IMR-90 (cell line): ENCODE measurements at regions not wholly inside any gene's neighbourhood (a gene's known extent, or its start where the extent isn't known, plus 50 kb on each side); places are given as distances from the start of the nearest gene placed in this dataset.

Experiments
- ATAC-seq: fragments of 200-7000 bp; cut with Tn5 transposase; 2 replicates; pipeline ENCODE4 v1.9.1; 2020; ENCODE audit warnings: low read depth, mild to moderate bottlenecking, moderate library complexity
- BruUV-seq: library from RNA; stranded (reverse); fragments of 400-500 nt; replicated peaks from 2 replicates; lab custom pipeline; 2021; lab: Mats Ljungman, UMichigan
- CTCF ChIA-PET: fragments of 300-600 bp; formaldehyde crosslinking; extraction: SDS; loops from one replicate; lab custom pipeline; 2021; ENCODE audit warnings: antibody characterized with exemption; lab: Yijun Ruan, JAX
- POLR2A ChIA-PET: fragments of 300-600 bp; sonication (Branson Sonifier 250); formaldehyde crosslinking; loops from one replicate; lab custom pipeline; 2022; ENCODE audit warnings: antibody characterized with exemption; ENCODE audit not compliant: unreplicated experiment; lab: Charles Lee
- DNase-seq: peaks from one replicate; pipeline ENCODE4 v3.0.0; 2013
- H2AFZ ChIP-seq: replicated peaks from 2 replicates; pipeline ENCODE3; 2013; ENCODE audit warnings: low read length, mild to moderate bottlenecking; ENCODE audit not compliant: poor library complexity
- H2AK5ac ChIP-seq: 2 replicates; pipeline ENCODE4 v1.6.1; 2013; ENCODE audit warnings: low read depth, low read length, inconsistent platforms
- H2AK9ac ChIP-seq: replicated peaks from 2 replicates; pipeline ENCODE3; 2013; ENCODE audit warnings: mild to moderate bottlenecking, low read depth, low read length, moderate library complexity; ENCODE audit not compliant: poor library complexity
- H2BK120ac ChIP-seq: 2 replicates; pipeline ENCODE4 v1.6.1; 2013; ENCODE audit warnings: low read depth, low read length, inconsistent platforms
- H2BK15ac ChIP-seq: 3 replicates; pipeline ENCODE4 v1.6.1; 2013; ENCODE audit warnings: low read depth, low read length, inconsistent platforms
- H2BK20ac ChIP-seq: 2 replicates; pipeline ENCODE4 v1.6.1; 2013; ENCODE audit warnings: low read depth, mild to moderate bottlenecking, inconsistent platforms, low read length, moderate library complexity
- H2BK5ac ChIP-seq: 2 replicates; pipeline ENCODE4 v1.6.1; 2013; ENCODE audit warnings: mild to moderate bottlenecking, low read depth, low read length, inconsistent platforms; ENCODE audit not compliant: poor library complexity, severe bottlenecking
- H3K14ac ChIP-seq: replicated peaks from 2 replicates; pipeline ENCODE4 v1.6.1; 2013; ENCODE audit warnings: low read depth, low read length, inconsistent platforms
- H3K18ac ChIP-seq: 2 replicates; pipeline ENCODE4 v1.6.1; 2013; ENCODE audit warnings: low read depth, low read length, control low read depth
- H3K23ac ChIP-seq: 2 replicates; pipeline ENCODE4 v1.6.1; 2013; ENCODE audit warnings: low read depth, low read length, inconsistent platforms
- H3K27ac ChIP-seq: 2 replicates; pipeline ENCODE4 v1.5.1; 2013; ENCODE audit warnings: mild to moderate bottlenecking, control low read depth, low read length; ENCODE audit not compliant: insufficient read depth
- H3K27me3 ChIP-seq: 2 replicates; pipeline ENCODE4 v1.6.1; 2013; ENCODE audit warnings: low read length; ENCODE audit not compliant: control insufficient read depth, insufficient read depth
- H3K36me3 ChIP-seq: 2 replicates; pipeline ENCODE4 v1.6.1; 2013; ENCODE audit warnings: low read length, mixed read lengths; ENCODE audit not compliant: control insufficient read depth, insufficient read depth
- H3K4ac ChIP-seq: 2 replicates; pipeline ENCODE4 v1.6.1; 2013; ENCODE audit warnings: low read depth, low read length, inconsistent platforms
- H3K4me1 ChIP-seq: 2 replicates; pipeline ENCODE4 v1.6.1; 2013; ENCODE audit warnings: low read length, mixed read lengths; ENCODE audit not compliant: control insufficient read depth, insufficient read depth
- H3K4me2 ChIP-seq: 2 replicates; pipeline ENCODE4 v1.6.1; 2013; ENCODE audit warnings: low read depth, mild to moderate bottlenecking, control low read depth, low read length, moderate library complexity
- H3K4me3 ChIP-seq: 2 replicates; pipeline ENCODE4 v1.5.1; 2013; ENCODE audit warnings: low read depth, mild to moderate bottlenecking, control low read depth, low read length, moderate library complexity; ENCODE audit not compliant: insufficient read depth
- H3K56ac ChIP-seq: 2 replicates; pipeline ENCODE4 v1.6.1; 2013; ENCODE audit warnings: low read length, inconsistent platforms; ENCODE audit not compliant: insufficient read depth; ENCODE audit errors: extremely low read depth
- H3K79me1 ChIP-seq, 2 experiments: 2 replicates each; pipeline ENCODE4 v1.6.1; 2013; ENCODE audit warnings: low read length in 2 of 2, inconsistent platforms in 1 of 2, low read depth in 1 of 2
- H3K9ac ChIP-seq: 2 replicates; pipeline ENCODE4 v1.6.1; 2013; ENCODE audit warnings: low read depth, low read length, control low read depth
- H3K9me1 ChIP-seq: 2 replicates; pipeline ENCODE4 v1.6.1; 2013; ENCODE audit warnings: low read length, inconsistent platforms; ENCODE audit not compliant: insufficient read depth
- H3K9me3 ChIP-seq: 2 replicates; pipeline ENCODE4 v1.6.1; 2013; ENCODE audit warnings: low read length; ENCODE audit not compliant: control insufficient read depth, insufficient read depth
- H4K20me1 ChIP-seq: 2 replicates; pipeline ENCODE4 v1.6.1; 2013; ENCODE audit warnings: low read length, inconsistent platforms; ENCODE audit not compliant: insufficient read depth
- H4K5ac ChIP-seq: 2 replicates; pipeline ENCODE4 v1.6.1; 2013; ENCODE audit warnings: mild to moderate bottlenecking, low read depth, low read length, control low read depth
- H4K8ac ChIP-seq, 2 experiments: 2 replicates each; pipeline ENCODE4 v1.6.1; 2013; ENCODE audit warnings: low read depth in 2 of 2, low read length in 2 of 2, control low read depth in 1 of 2, inconsistent platforms in 1 of 2
- H4K91ac ChIP-seq: 2 replicates; pipeline ENCODE4 v1.6.1; 2013; ENCODE audit warnings: low read depth, low read length, inconsistent platforms; ENCODE audit not compliant: insufficient read depth
- CTCF ChIP-seq: conservative IDR thresholded peaks from 2 replicates; pipeline ENCODE4 v1.5.1; 2012; ENCODE audit warnings: mild to moderate bottlenecking, low read depth, low read length, improper control_type of control experiment
- MAZ ChIP-seq: IDR thresholded peaks from 2 replicates; pipeline ENCODE4 v1.6.1; 2012; ENCODE audit warnings: low read depth, mild to moderate bottlenecking, low read length, improper control_type of control experiment, moderate library complexity, borderline replicate concordance
- MXI1 ChIP-seq: IDR thresholded peaks from 2 replicates; pipeline ENCODE4 v1.6.1; 2012; ENCODE audit warnings: low read depth, mild to moderate bottlenecking, low read length, moderate library complexity, borderline replicate concordance
- RAD21 ChIP-seq: IDR thresholded peaks from 2 replicates; pipeline ENCODE4 v1.6.1; 2012; ENCODE audit warnings: low read length, improper control_type of control experiment
- RFX5 ChIP-seq: IDR thresholded peaks from 2 replicates; pipeline ENCODE4 v1.8.0; 2012; ENCODE audit warnings: low read depth, mild to moderate bottlenecking, low read length, moderate library complexity
- USF2 ChIP-seq: fragments of 150-350 bp; IDR thresholded peaks from 2 replicates; pipeline ENCODE4 v1.6.1; 2017; ENCODE audit warnings: mild to moderate bottlenecking, antibody characterized with exemption, low read length, low read depth
- WGBS, 2 experiments: methylation state at CpG; one replicate each; pipeline versions ENCODE4 v1.1.5 to v1.1.7; 2013; ENCODE audit warnings: missing lambda C conversion rate in 2 of 2; ENCODE audit not compliant: insufficient read length in 1 of 2; ENCODE audit errors: extremely low coverage in 2 of 2; 5-methylcytosine and 5-hydroxymethylcytosine counted together
- dilution Hi-C: fragments of 300-500 bp; cut with HindIII; formaldehyde crosslinking; loops from one replicate; pipeline ENCODE4 v1.14.3; 2018; ENCODE audit warnings: low sequenced_read_pairs; ENCODE audit not compliant: unreplicated experiment
- in situ Hi-C: fragments of 300-500 bp; cut with MboI; formaldehyde crosslinking; loops from 3 replicates; pipeline ENCODE4 v1.14.3; 2019; ENCODE audit warnings: low sequenced_read_pairs, inconsistent platforms, mixed read lengths
- intact Hi-C: fragments of 100-400 bp; cut with micrococcal nuclease; formaldehyde crosslinking; loops from 2 replicates; pipeline ENCODE4 v1.10.0; 2022

GRCh38 chr5:5612096-5612495, 189.6 kb downstream of the ICE1 start:
- Histone ChIP-seq H2AK5ac (no peak overlapping the region), H2BK120ac (no peak overlapping the region), H2BK20ac (no peak overlapping the region), H3K79me1 (no peaks in the 10 kb centered on the region), H3K9me1 (no peaks in the 10 kb centered on the region), H4K5ac (no peak overlapping the region), H3K27ac (no peak overlapping the region), H2AFZ (no peak overlapping the region), H3K36me3 (no peaks in the 10 kb centered on the region), H3K14ac (no peak overlapping the region), H2AK9ac (no peak overlapping the region), H3K56ac (no peak overlapping the region), H4K20me1 (no peaks in the 10 kb centered on the region), H3K27me3 (no peaks in the 10 kb centered on the region), H3K4me3 (no peak overlapping the region), H3K18ac (no peak overlapping the region), H3K23ac (no peak overlapping the region), H3K4me1 (no peaks in the 10 kb centered on the region), H2BK15ac (no peak overlapping the region), H2BK5ac (no peak overlapping the region), H3K4ac (no peak overlapping the region), H3K9me3 (peaks cover 15% of the 10 kb centered on the region), H3K4me2 (no peak overlapping the region), H4K8ac (no peak overlapping the region), H4K91ac (no peak overlapping the region), H3K9ac (no peak overlapping the region)
- ChIA-PET CTCF (no interaction called here), POLR2A (no interaction called here)
- dilution Hi-C loops (no loop called here), in situ Hi-C loops (no loop called here), intact Hi-C loops (no loop called here)
- ATAC-seq (no peak), DNase-seq (no peak)
- WGBS, 2 experiments, result 80% methylated on average over 1 of the region's 2 CpGs; no CpG with 5 or more reads in 1 of the 2 experiments
- no peak for TF ChIP-seq MXI1
- TF ChIP-seq RFX5, result no peak
- TF ChIP-seq CTCF, result no peak
- no peak for TF ChIP-seq MAZ
- no peak for TF ChIP-seq RAD21
- no peak for TF ChIP-seq USF2
- no TSS peak for BruUV-seq
